Myocyte (in vitro differentiated cells): ENCODE measurements at regions not wholly inside any gene's neighbourhood (a gene's known extent, or its start where the extent isn't known, plus 50 kb on each side); places are given as distances from the start of the nearest gene placed in this dataset.

Experiments used
- DNase-seq: peaks from one replicate; pipeline ENCODE4 v3.0.0-alpha.2; 2012; ENCODE audit warnings: low read depth

- no peak for DNase-seq
These were observed 187.6 kb downstream of the GADD45G start for GRCh38 chr9:89792189-89793123.

DNA sequence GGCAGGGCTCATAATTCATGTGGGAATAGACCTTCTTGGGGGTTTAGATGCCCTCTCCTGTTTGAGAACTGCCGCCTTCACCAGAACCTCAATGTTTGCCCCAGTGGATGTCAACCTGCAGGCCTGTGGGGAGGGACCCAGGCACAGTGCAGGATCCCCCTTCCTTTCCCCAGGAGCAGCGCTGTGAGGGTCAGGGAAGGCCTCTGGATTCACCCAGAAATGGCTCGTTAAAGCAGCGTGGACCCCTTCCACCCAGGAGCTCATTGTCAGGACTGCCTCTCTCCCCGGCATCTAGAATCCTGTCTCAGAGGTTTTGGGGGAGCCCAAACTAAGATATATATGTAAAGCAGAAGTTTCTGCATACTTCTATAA is 188.3 kb downstream of the GADD45G start:
- no peak for DNase-seq

DNA sequence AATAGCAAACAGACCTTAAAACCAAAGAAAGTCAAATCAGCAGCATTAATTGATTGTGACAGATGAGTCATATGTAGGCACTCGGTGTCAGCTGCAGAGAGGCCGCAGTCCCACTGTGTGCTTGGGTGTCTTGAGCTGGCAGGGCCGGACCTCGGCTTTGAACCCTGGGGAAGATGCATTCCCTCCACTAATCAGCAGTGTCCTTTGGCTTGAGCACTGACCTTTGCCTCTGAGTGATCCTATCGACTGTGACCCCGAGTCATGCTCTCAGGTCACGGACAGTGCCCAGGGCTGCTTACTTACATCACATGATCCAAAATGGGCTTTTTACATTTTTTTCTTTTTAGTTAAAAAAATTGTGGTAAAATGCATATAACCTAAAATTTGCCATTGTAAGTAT is 188.7 kb downstream of the GADD45G start:
- DNase-seq, result no peak

- no peak for DNase-seq
These were observed 190.1 kb downstream of the GADD45G start for GRCh38 chr9:89794918-89795317.

DNA sequence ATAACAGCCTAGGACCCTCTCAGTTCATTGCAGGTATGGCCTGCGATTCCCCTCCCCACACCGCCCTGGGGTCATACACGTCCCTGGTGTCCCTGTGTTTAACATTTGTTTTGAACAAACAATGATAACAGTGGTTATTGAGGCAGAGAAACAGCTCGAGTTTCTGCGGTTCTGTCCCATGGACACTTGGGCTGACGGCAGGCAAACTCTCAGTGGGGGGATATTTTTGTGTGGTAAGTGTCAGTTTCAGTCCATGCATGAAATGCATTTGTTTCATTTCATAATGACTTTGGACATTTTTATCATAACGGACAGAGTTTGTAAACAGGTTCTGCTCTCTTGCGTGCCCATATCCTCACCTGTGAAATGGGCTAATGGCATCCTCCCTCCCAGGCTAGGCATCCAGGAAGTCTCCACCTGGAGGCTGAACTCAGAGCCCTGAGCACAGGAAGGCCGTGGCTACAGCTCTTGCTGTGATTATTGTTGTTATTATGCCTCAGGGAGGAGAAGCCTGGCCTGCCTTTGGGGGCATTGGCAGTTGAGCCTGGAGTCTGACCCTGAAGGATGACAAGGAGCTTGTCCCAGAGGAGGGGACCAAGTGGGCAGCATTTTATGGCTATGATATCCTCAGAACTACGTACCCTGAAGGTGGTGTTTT is 190.9 kb downstream of the GADD45G start:
- no peak for DNase-seq

- no peak for DNase-seq
These were observed 191.8 kb downstream of the GADD45G start for GRCh38 chr9:89796606-89797005.

DNA sequence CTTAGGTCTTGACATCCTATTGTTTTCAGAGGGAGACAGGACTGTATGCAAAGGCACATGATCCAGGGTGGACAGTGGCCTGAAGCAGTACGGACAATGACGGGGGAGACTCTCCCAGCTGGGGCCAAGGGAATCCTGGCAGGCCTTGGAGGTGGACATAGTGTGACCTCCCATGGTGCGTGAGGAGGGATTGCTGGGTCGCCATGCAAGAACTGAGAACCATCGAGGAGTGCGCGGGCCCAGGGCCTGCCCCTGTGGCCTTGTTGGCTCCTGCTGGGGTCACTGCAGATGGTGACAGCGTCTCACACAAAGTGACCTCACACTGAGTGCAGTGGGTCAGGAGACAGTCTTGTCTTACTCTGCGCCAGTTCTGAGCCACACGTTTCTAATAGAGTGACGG is 192.4 kb downstream of the GADD45G start:
- DNase-seq, result no peak

DNA sequence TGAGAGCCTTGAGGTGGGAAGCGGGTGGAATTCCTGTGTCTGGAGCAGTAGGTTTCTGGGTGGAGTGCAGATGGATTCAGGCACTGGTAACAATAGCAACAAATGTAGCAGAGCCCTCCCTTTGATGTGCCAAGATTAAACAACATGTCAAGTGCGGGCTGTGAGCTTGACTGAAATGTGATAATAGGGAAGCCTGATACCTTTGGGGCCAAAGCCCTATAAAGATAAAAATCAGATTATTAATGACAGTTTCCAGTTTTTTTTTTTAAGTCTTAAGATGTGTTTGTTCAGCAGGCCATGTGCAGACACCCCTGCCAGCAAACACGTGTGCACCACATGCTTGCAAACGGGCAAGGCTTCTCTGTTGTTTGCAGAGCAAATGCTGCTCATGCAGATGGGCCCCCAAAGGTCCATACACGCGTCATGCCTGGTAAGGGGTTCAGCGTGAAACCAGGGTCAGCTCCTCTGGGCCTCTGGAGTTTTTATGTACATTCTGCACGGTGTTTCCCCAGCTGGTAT is 193.2 kb downstream of the GADD45G start:
- no peak for DNase-seq

- DNase-seq, result peak; percentile 41
These were observed 193.8 kb downstream of the GADD45G start for GRCh38 chr9:89798547-89799120.

GRCh38 chr9:89799221-89799620 is 194.4 kb downstream of the GADD45G start:
- no peak for DNase-seq

DNA sequence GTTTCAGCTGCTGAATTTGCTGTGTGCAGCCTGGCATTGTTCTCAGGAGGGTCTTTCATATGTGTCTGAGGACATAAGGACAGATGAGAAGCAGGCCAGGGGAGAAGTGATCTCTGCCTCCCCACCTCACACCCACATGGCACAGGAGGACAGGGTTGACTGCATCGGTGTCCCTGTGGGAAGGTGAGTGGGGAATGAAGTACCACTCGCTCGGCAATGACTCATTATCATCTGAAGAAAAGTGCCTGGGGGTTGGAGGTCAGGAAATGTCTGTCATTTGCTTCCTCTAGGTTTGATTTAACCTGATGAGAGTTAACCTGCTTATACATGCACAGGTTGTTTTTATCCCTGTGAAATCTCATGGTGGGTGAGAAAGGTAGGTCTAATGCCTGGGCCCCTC is 195.0 kb downstream of the GADD45G start:
- no peak for DNase-seq

GRCh38 chr9:89801341-89801740 is 196.5 kb downstream of the GADD45G start:
- no peak for DNase-seq

GRCh38 chr9:89801742-89802670 is 197.2 kb downstream of the GADD45G start:
- no peak for DNase-seq

GRCh38 chr9:89802781-89803355 is 198.1 kb downstream of the GADD45G start:
- DNase-seq, result no peak

DNA sequence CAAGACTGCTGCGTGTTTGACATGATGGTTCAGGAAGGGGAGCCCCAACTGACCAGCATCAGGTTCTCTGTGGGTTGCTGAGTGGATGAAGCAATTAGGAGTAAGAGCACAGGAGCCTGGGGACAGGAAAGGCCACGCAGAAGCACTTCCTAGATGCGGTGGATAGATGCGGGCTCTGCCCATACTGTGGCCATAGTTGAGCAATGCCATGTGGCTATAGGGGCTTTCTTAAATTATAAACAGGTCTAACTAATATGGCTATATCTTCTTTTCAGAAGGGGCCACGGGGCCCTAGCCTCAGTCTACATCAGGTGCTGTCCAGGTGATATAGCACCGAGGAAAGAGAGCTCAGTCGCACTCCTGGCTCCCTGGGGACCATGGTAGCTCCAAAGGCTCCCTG is 198.6 kb downstream of the GADD45G start:
- no peak for DNase-seq

DNA sequence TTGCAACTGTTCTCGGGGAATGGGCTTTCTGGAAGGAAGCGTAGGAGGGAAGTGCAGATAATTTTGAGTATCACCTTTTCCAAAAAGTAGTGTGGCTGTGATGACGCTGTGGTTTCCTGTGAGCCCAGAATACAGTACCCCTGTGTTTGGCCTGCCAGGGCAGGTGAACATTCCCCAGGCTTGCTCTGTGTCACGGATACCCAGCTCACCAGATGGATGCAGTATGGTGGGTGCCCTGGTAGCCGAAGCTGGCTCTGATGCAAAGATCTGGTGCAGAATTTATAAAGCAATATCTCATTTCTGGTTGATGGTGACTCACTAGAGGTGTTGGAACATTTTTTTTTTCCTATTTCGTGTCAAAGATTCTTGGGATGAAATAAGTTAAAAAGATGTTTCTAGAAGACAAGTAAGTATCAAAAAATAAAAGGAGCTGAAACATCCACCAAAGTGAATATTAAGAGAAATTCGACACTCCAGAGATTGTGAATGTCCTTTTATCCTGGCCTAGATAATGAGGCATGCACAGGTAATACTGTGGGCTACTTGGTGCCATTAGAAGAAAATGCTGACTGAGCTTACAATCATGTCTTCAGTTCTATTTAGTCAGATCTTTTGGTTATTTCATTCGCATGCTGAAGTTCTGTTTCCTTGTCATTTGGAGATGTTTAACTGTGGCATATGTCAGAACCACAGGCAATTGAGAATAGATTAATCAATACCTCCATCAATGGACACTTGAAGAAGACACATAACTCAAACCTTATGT is 200.1 kb downstream of the GADD45G start:
- DNase-seq, result no peak

GRCh38 chr9:89805571-89806292 is 200.9 kb downstream of the GADD45G start:
- DNase-seq, result peak; percentile 88

- no peak for DNase-seq
These were observed 201.7 kb downstream of the GADD45G start for GRCh38 chr9:89806371-89807100.

DNA sequence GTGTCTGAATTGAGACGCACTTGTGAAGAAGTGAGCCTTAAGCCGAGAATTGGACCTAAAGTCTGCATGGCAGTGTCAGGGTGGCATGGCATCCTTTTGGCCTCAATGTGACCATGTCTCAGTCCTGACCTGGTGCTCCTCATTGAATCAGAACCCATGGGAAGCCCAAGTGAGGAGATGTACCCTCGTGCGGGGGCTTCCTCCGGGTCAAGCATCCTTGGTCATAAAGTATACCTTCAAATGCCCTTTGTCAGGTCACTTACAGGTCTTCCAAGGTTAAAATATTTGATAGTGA is 202.2 kb downstream of the GADD45G start:
- no peak for DNase-seq
